Thyroid gland (tissue), 4 donors: ENCODE measurements at regions not wholly inside any gene's neighbourhood (a gene's known extent, or its start where the extent isn't known, plus 50 kb on each side); places are given as distances from the start of the nearest gene placed in this dataset.

Experiments used
- CTCF ChIP-seq, 6 experiments: fragments of 200-600 bp in 3 of 6; fragments of 450-650 bp in 3 of 6; sonication (generic) in 3 of 6; IDR thresholded peaks; one replicate each; pipeline ENCODE4 v1.5.1; 2016 to 2019; ENCODE audit warnings: antibody characterized with exemption in 6 of 6, mild to moderate bottlenecking in 2 of 6, inconsistent platforms in 1 of 6, moderate library complexity in 1 of 6
- POLR2A ChIP-seq, 2 donors: fragments of 450-650 bp; IDR thresholded peaks; one replicate each; pipeline ENCODE4 v1.6.1; 2017; ENCODE audit warnings: antibody characterized with exemption in 2 of 2, mild to moderate bottlenecking in 2 of 2, moderate library complexity in 1 of 2

DNA sequence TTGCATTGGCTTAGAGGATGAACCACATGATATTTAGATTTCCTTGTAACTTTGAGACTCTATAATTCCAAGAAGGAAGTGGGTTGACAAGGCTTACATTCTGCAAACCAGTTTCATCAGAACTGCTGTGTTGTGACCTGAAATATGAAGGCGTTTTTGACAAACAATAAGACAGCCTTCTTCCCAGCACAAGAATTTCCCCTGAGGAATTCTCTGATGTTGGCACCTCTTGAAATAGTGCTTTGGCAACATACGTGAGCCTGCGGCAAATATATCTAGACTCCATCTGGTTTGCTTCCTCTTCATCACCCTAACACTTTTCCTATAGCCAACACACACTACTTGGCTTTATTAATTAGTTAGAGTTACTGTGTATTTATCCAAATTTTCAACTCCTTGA is 585.5 kb upstream of the SOX9 start:
- TF ChIP-seq CTCF (IDR thresholded peaks at IDR 0.05) (no peak), POLR2A (IDR thresholded peaks at IDR 0.05) (no peak)
